ENCODE measurements at regions not wholly inside any gene's neighbourhood (a gene's known extent, or its start where the extent isn't known, plus 50 kb on each side); places are given as distances from the start of the nearest gene placed in this dataset.

- DNase-seq: no peak
These were observed 54.5 kb upstream of the ANKFN1 start for GRCh38 chr17:56098746-56099145.

GRCh38 chr17:56099649-56100048 lies 53.6 kb upstream of the ANKFN1 start:
- DNase-seq: no peak
